ENCODE measurements at regions not wholly inside any gene's neighbourhood (a gene's known extent, or its start where the extent isn't known, plus 50 kb on each side); places are given as distances from the start of the nearest gene placed in this dataset.
"Not testable (repeated sequence)": the region's sequence is repeated elsewhere in the genome, so short reads cannot be mapped to it uniquely, and the experiment has no call there.

DNA sequence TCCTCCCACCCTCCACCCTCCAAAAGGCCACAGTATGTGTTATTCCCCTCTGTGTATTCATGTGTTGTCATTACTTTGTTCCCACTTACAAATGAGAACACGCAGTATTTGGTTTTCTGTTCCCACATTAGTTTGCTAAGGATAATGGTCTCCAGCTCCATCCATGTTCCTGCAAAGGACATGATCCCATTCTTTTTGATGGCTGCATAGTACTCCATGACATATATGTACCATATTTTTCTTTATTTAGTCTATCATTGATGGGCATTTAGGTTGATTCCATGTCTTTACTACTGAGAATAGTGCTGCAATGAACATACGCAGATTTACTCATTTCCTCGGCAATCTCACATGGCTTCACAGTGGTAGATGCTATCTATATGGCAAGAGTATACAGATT lies 453.6 kb upstream of the CFAP20DC start:
- intact Hi-C loops (cut with micrococcal nuclease; ENCODE audit: unreplicated experiment) = no loop called here
- no peak for DNase-seq
- TF ChIP-seq, protein P1, sequence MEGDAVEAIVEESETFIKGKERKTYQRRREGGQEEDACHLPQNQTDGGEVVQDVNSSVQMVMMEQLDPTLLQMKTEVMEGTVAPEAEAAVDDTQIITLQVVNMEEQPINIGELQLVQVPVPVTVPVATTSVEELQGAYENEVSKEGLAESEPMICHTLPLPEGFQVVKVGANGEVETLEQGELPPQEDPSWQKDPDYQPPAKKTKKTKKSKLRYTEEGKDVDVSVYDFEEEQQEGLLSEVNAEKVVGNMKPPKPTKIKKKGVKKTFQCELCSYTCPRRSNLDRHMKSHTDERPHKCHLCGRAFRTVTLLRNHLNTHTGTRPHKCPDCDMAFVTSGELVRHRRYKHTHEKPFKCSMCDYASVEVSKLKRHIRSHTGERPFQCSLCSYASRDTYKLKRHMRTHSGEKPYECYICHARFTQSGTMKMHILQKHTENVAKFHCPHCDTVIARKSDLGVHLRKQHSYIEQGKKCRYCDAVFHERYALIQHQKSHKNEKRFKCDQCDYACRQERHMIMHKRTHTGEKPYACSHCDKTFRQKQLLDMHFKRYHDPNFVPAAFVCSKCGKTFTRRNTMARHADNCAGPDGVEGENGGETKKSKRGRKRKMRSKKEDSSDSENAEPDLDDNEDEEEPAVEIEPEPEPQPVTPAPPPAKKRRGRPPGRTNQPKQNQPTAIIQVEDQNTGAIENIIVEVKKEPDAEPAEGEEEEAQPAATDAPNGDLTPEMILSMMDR (IDR thresholded peaks at IDR 0.05; ENCODE audit: unreplicated experiment) = no peak
- Mint-ChIP-seq H3K9me3 (ENCODE audit: low read depth, unreplicated experiment) (peaks cover 3% of the 10 kb centered on the region), H3K4me3 (ENCODE audit: low read depth, unreplicated experiment) (no peak overlapping the region), H3K27ac (ENCODE audit: unreplicated experiment) (no peak overlapping the region), H3K36me3 (ENCODE audit: insufficient read depth, unreplicated experiment) (no peaks in the 10 kb centered on the region), H3K27me3 (ENCODE audit: unreplicated experiment) (no peaks in the 10 kb centered on the region), H3K4me1 (ENCODE audit: low read depth, unreplicated experiment) (no peaks in the 10 kb centered on the region)
- CTCF ChIA-PET = no interaction called here
- BruUV-seq (replicated peaks) = no TSS peak

DNA sequence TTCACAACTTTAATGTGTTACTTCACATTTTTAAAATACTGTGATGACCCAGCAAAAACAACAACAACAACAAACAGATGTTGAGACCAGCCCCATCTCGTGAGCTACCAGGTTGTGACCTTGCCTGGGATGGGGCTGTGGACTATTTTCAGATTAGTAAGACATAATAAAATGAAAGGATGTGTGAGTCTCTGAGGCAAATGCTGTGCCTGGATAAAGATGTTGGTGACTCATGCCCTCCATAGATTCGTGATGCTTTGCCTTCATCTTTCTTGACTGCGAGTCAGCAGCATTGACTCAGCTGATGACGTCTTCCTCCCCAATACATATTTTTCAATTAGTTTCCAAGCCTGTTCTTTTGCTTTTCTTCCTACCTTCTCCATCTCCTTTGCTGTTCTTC lies 453.0 kb upstream of the CFAP20DC start:
- no peaks in the 10 kb centered on the region for H3K27me3 Mint-ChIP-seq (ENCODE audit: unreplicated experiment)
- no TSS peak for BruUV-seq (replicated peaks)
- DNase-seq = no peak
- CTCF ChIA-PET = interaction anchor here (0.6 kb wide), 1 partner anchor 943 kb away, joined by 3 read pairs; no protein-coding TSS in a partner anchor
- intact Hi-C loops (cut with micrococcal nuclease; ENCODE audit: unreplicated experiment) = no loop called here
- H3K4me3 Mint-ChIP-seq (ENCODE audit: low read depth, unreplicated experiment) = no peak overlapping the region
- no peaks in the 10 kb centered on the region for H3K36me3 Mint-ChIP-seq (ENCODE audit: insufficient read depth, unreplicated experiment)
- H3K27ac Mint-ChIP-seq (ENCODE audit: unreplicated experiment) = no peak overlapping the region
- TF ChIP-seq, protein P1 (IDR thresholded peaks at IDR 0.05; ENCODE audit: unreplicated experiment) = no peak
- H3K4me1 Mint-ChIP-seq (ENCODE audit: low read depth, unreplicated experiment) = no peaks in the 10 kb centered on the region
- peaks cover 3% of the 10 kb centered on the region for H3K9me3 Mint-ChIP-seq (ENCODE audit: low read depth, unreplicated experiment)

DNA sequence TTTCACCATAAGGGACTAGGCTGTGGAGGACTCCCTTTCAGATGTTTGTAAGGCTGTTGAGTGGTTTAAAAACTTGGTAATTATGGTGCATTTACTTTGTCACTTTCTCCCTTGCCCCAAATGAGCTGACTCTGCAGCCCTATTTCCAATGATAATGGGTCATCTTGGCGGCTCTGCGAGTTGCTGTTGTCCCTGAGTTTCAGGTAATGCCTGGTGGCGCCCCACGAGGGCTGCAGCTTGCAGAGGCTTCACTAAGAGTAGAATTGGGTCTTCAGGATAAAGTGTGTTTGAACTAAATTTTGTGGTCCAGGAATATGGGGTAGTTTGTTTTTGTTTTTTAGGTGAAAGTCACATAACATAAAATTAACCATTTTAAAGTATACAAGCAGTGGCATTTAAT lies 450.1 kb upstream of the CFAP20DC start:
- H3K9me3 Mint-ChIP-seq (ENCODE audit: low read depth, unreplicated experiment) = peaks cover 3% of the 10 kb centered on the region
- no peaks in the 10 kb centered on the region for H3K36me3 Mint-ChIP-seq (ENCODE audit: insufficient read depth, unreplicated experiment)
- CTCF ChIA-PET = no interaction called here
- no peak overlapping the region for H3K4me3 Mint-ChIP-seq (ENCODE audit: low read depth, unreplicated experiment)
- no peaks in the 10 kb centered on the region for H3K27me3 Mint-ChIP-seq (ENCODE audit: unreplicated experiment)
- H3K4me1 Mint-ChIP-seq (ENCODE audit: low read depth, unreplicated experiment) = no peaks in the 10 kb centered on the region
- H3K27ac Mint-ChIP-seq (ENCODE audit: unreplicated experiment) = no peak overlapping the region
- TF ChIP-seq, protein P1 (IDR thresholded peaks at IDR 0.05; ENCODE audit: unreplicated experiment) = no peak
- DNase-seq = no peak
- intact Hi-C loops (cut with micrococcal nuclease; ENCODE audit: unreplicated experiment) = no loop called here
- no TSS peak for BruUV-seq (replicated peaks)

DNA sequence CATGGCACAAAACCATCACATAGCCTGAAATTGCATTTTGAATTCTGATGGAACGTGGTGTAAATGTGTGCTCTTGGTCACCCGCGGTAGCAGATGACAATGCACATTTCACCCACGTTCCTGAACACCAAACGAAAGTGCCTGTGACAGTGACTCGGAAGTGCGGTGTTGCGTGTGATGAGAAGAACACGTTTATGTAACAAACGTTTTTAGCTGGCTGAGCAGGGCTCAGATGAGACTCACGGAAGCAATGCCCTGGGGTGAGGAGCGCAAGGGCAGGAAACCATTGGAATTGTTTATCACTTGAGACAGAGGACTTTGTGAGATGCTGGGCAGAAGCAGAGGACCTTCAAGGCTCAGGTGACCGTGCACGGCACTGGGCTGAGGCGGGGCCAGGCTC lies 449.2 kb upstream of the CFAP20DC start:
- no peak overlapping the region for H3K4me3 Mint-ChIP-seq (ENCODE audit: low read depth, unreplicated experiment)
- TF ChIP-seq, protein P1 (IDR thresholded peaks at IDR 0.05; ENCODE audit: unreplicated experiment) = no peak
- DNase-seq = no peak
- no peak overlapping the region for H3K27ac Mint-ChIP-seq (ENCODE audit: unreplicated experiment)
- no peaks in the 10 kb centered on the region for H3K36me3 Mint-ChIP-seq (ENCODE audit: insufficient read depth, unreplicated experiment)
- peaks cover 3% of the 10 kb centered on the region for H3K9me3 Mint-ChIP-seq (ENCODE audit: low read depth, unreplicated experiment)
- H3K27me3 Mint-ChIP-seq (ENCODE audit: unreplicated experiment) = no peaks in the 10 kb centered on the region
- no TSS peak for BruUV-seq (replicated peaks)
- no peaks in the 10 kb centered on the region for H3K4me1 Mint-ChIP-seq (ENCODE audit: low read depth, unreplicated experiment)
- intact Hi-C loops (cut with micrococcal nuclease; ENCODE audit: unreplicated experiment) = no loop called here
- CTCF ChIA-PET = no interaction called here

DNA sequence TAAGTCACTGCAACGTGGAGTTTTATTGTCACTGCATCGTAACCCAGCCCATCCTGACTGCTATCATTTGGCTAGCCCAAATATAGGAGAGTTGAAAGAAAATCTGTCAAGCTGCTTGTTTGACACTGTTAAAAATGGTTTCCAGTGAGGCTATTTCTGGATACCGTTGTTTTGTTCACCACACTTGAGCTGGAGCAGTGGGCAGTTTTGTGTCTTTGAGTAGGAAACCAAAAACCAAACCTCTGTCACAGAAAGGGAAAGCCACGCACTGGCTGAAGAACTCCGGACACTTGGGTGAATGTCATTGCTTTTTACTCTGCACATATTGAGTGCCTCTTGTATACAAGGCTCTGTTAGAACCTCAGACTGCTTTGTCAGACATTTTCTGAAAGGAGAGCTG lies 446.4 kb upstream of the CFAP20DC start:
- CTCF ChIA-PET = no interaction called here
- Mint-ChIP-seq H3K9me3 (ENCODE audit: low read depth, unreplicated experiment) (no peaks in the 10 kb centered on the region), H3K27me3 (ENCODE audit: unreplicated experiment) (no peaks in the 10 kb centered on the region), H3K36me3 (ENCODE audit: insufficient read depth, unreplicated experiment) (no peaks in the 10 kb centered on the region), H3K4me1 (ENCODE audit: low read depth, unreplicated experiment) (no peaks in the 10 kb centered on the region), H3K27ac (ENCODE audit: unreplicated experiment) (no peak overlapping the region), H3K4me3 (ENCODE audit: low read depth, unreplicated experiment) (no peak overlapping the region)
- BruUV-seq (replicated peaks) = no TSS peak
- no peak for DNase-seq
- intact Hi-C loops (cut with micrococcal nuclease; ENCODE audit: unreplicated experiment) = no loop called here
- TF ChIP-seq, protein P1 (IDR thresholded peaks at IDR 0.05; ENCODE audit: unreplicated experiment) = no peak

DNA sequence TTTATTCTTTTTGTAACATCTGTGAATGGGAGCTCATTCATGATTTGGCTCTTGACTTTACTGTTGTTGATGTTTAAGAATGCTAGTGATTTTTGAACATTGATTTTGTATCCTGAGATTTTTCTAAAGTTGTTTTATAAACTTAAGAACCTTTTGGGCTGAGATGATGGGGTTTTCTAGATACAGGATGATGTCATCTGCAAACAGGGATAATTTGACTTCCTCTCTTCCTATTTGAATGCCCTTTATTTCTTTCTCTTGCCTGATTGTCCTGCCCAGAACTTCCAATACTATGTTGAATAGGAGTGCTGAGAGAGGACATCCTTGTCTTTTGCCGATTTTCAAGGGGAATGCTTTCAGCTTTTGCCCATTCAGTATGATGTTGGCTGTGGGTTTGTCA lies 445.1 kb upstream of the CFAP20DC start:
- intact Hi-C loops (cut with micrococcal nuclease; ENCODE audit: unreplicated experiment); BruUV-seq (replicated peaks); DNase-seq; CTCF ChIA-PET; H3K27ac Mint-ChIP-seq (ENCODE audit: unreplicated experiment); H3K4me3 Mint-ChIP-seq (ENCODE audit: low read depth, unreplicated experiment); H3K9me3 Mint-ChIP-seq (ENCODE audit: low read depth, unreplicated experiment); H3K4me1 Mint-ChIP-seq (ENCODE audit: low read depth, unreplicated experiment); H3K27me3 Mint-ChIP-seq (ENCODE audit: unreplicated experiment); H3K36me3 Mint-ChIP-seq (ENCODE audit: insufficient read depth, unreplicated experiment): not testable (repeated sequence)

Measured in Calu3 (cell line).